Thyroid gland (tissue), 4 donors: ENCODE measurements at regions not wholly inside any gene's neighbourhood (a gene's known extent, or its start where the extent isn't known, plus 50 kb on each side); places are given as distances from the start of the nearest gene placed in this dataset.

Source experiments
- DNase-seq, 2 donors: peaks; one replicate each; pipeline ENCODE4 v3.0.0-alpha.2; 2019
- H3K27ac ChIP-seq, 3 donors: fragments of 200-600 bp; sonication (generic); 1 replicate in 2 of 3; 2 replicates in 1 of 3; pipeline ENCODE4 v1.5.1; 2016 to 2019; ENCODE audit warnings: mild to moderate bottlenecking in 1 of 3, moderate library complexity in 1 of 3
- H3K27me3 ChIP-seq: fragments of 200-600 bp; sonication (generic); one replicate; pipeline ENCODE4 v1.5.1; 2019
- H3K36me3 ChIP-seq, 2 donors: fragments of 200-600 bp; sonication (generic); one replicate each; pipeline ENCODE4 v1.5.1; 2016 to 2019
- H3K4me1 ChIP-seq, 2 donors: fragments of 200-600 bp; sonication (generic); one replicate each; pipeline ENCODE4 v1.5.1; 2017 to 2019
- H3K4me3 ChIP-seq, 3 donors: fragments of 200-600 bp; sonication (generic); replicated peaks in 1 of 3; 1 replicate in 2 of 3; 2 replicates in 1 of 3; pipeline ENCODE4 v1.5.1; 2016; ENCODE audit warnings: mild to moderate bottlenecking in 1 of 3
- H3K9me3 ChIP-seq: fragments of 200-600 bp; sonication (generic); one replicate; pipeline ENCODE4 v1.5.1; 2017
- CTCF ChIP-seq, 6 experiments: fragments of 200-600 bp in 3 of 6; fragments of 450-650 bp in 3 of 6; sonication (generic) in 3 of 6; IDR thresholded peaks; one replicate each; pipeline ENCODE4 v1.5.1; 2016 to 2019; ENCODE audit warnings: antibody characterized with exemption in 6 of 6, mild to moderate bottlenecking in 2 of 6, inconsistent platforms in 1 of 6, moderate library complexity in 1 of 6
- POLR2A ChIP-seq, 2 donors: fragments of 450-650 bp; IDR thresholded peaks; one replicate each; pipeline ENCODE4 v1.6.1; 2017; ENCODE audit warnings: antibody characterized with exemption in 2 of 2, mild to moderate bottlenecking in 2 of 2, moderate library complexity in 1 of 2
- WGBS, 2 donors: methylation state at CpG; one replicate each; pipeline ENCODE4 v1.1.5; 2017; 5-methylcytosine and 5-hydroxymethylcytosine counted together
- intact Hi-C: fragments of 100-400 bp; cut with DNase I; formaldehyde crosslinking; loops from one replicate; pipeline ENCODE4 v1.15.1; 2023

GRCh38 chr1:68963353-68963752 is 466.5 kb upstream of the DEPDC1 start:
- H3K4me1 ChIP-seq = peaks cover 6 to 14% of the 10 kb centered on the region in 2 donors
- TF ChIP-seq POLR2A (IDR thresholded peaks at IDR 0.05) = no peak
- TF ChIP-seq CTCF (IDR thresholded peaks at IDR 0.05) = no peak
- H3K4me3 ChIP-seq = no peak overlapping the region
- no peak overlapping the region for H3K27ac ChIP-seq
- WGBS, 2 donors = 59 to 64% methylated on average over 3 of the region's 3 CpGs
- no peak for DNase-seq
- no peaks in the 10 kb centered on the region for H3K9me3 ChIP-seq
- no peaks in the 10 kb centered on the region for H3K36me3 ChIP-seq
- no peaks in the 10 kb centered on the region for H3K27me3 ChIP-seq
- intact Hi-C loops = no loop called here

GRCh38 chr1:68969441-68969840 is 472.6 kb upstream of the DEPDC1 start:
- Histone ChIP-seq H3K9me3 (no peaks in the 10 kb centered on the region), H3K27ac (peak overlapping the region; percentile 34 to 73 (median 42)), H3K36me3 (no peaks in the 10 kb centered on the region), H3K4me3 (no peak overlapping the region), H3K27me3 (no peaks in the 10 kb centered on the region), H3K4me1 (peaks cover 20 to 34% of the 10 kb centered on the region in 2 donors)
- 19 to 21% methylated on average over 4 of the region's 4 CpGs for WGBS, 2 donors
- TF ChIP-seq CTCF (IDR thresholded peaks at IDR 0.05) = no peak
- no peak for TF ChIP-seq POLR2A (IDR thresholded peaks at IDR 0.05)
- peak; percentile 73 to 74 for DNase-seq
- intact Hi-C loops = no loop called here

GRCh38 chr1:68970571-68970970 is 473.7 kb upstream of the DEPDC1 start:
- Histone ChIP-seq H3K27ac (peak overlapping the region; percentile 34 to 73 (median 42)), H3K27me3 (no peaks in the 10 kb centered on the region), H3K4me1 (peaks cover 26 to 34% of the 10 kb centered on the region in 2 donors), H3K4me3 (no peak overlapping the region), H3K36me3 (no peaks in the 10 kb centered on the region), H3K9me3 (no peaks in the 10 kb centered on the region)
- no peak for TF ChIP-seq CTCF (IDR thresholded peaks at IDR 0.05)
- no peak for TF ChIP-seq POLR2A (IDR thresholded peaks at IDR 0.05)
- no peak for DNase-seq
- intact Hi-C loops = no loop called here
- WGBS, 2 donors = 81 to 83% methylated on average over 2 of the region's 2 CpGs

- no peaks in the 10 kb centered on the region for H3K9me3 ChIP-seq
- H3K36me3 ChIP-seq = no peaks in the 10 kb centered on the region
- intact Hi-C loops = no loop called here
- 88 to 92% methylated on average over 6 of the region's 6 CpGs for WGBS, 2 donors
- H3K4me1 ChIP-seq = peaks cover 28 to 37% of the 10 kb centered on the region in 2 donors
- no peak for DNase-seq
- no peak overlapping the region for H3K27ac ChIP-seq
- no peaks in the 10 kb centered on the region for H3K27me3 ChIP-seq
- TF ChIP-seq CTCF (IDR thresholded peaks at IDR 0.05) (no peak), POLR2A (IDR thresholded peaks at IDR 0.05) (no peak)
- no peak overlapping the region for H3K4me3 ChIP-seq
Observed at GRCh38 chr1:68973459-68974244, 476.8 kb upstream of the DEPDC1 start.

GRCh38 chr1:68974447-68974846 is 477.6 kb upstream of the DEPDC1 start:
- peak overlapping the region in 1 of 3 donors; percentile 55 for H3K27ac ChIP-seq
- no peak for DNase-seq
- peaks cover 24 to 30% of the 10 kb centered on the region in 2 donors for H3K4me1 ChIP-seq
- no peaks in the 10 kb centered on the region for H3K36me3 ChIP-seq
- no peaks in the 10 kb centered on the region for H3K27me3 ChIP-seq
- TF ChIP-seq POLR2A (IDR thresholded peaks at IDR 0.05) = no peak
- TF ChIP-seq CTCF (IDR thresholded peaks at IDR 0.05) = no peak
- H3K4me3 ChIP-seq = no peak overlapping the region
- intact Hi-C loops = no loop called here
- no peaks in the 10 kb centered on the region for H3K9me3 ChIP-seq
- WGBS, 2 donors = 94 to 100% methylated on average over 5 of the region's 5 CpGs
